Stimulated activated naive CD8-positive, alpha-beta T cell treated with anti-CD3 and anti-CD28 coated beads, Interleukin-15, Interleukin-2, amounts not matched to agents 100 U/mL and 50 U/mL, for 24 hours (primary cell): ENCODE measurements at regions not wholly inside any gene's neighbourhood (a gene's known extent, or its start where the extent isn't known, plus 50 kb on each side); places are given as distances from the start of the nearest gene placed in this dataset.

Experiments
- ATAC-seq: fragments of 150-1000 bp; cut with Tn5 transposase; one replicate; pipeline ENCODE4 v1.10.0; 2021
- DNase-seq: peaks from one replicate; pipeline ENCODE4 v3.0.0; 2021

GRCh38 chr2:181243319-181243718 is 213.9 kb upstream of the ITGA4 start:
- DNase-seq (no peak), ATAC-seq (no peak)

- no peak for DNase-seq
- ATAC-seq, result no peak
Measured at GRCh38 chr2:181250691-181251090, 206.5 kb upstream of the ITGA4 start.

- DNase-seq (no peak), ATAC-seq (no peak)
Measured at GRCh38 chr2:181252262-181253148, 204.7 kb upstream of the ITGA4 start.

GRCh38 chr2:181253438-181253837 is 203.7 kb upstream of the ITGA4 start:
- no peak for ATAC-seq

GRCh38 chr2:181255651-181256050 is 201.5 kb upstream of the ITGA4 start:
- DNase-seq, result no peak
- ATAC-seq, result no peak

More at GRCh38 chr2:181253438-181253837, 203.7 kb upstream of the ITGA4 start:
- no peak for DNase-seq

- DNase-seq (no peak), ATAC-seq (no peak)
Measured at GRCh38 chr2:181258720-181259119, 198.5 kb upstream of the ITGA4 start.

- DNase-seq (no peak), ATAC-seq (no peak)
Measured at GRCh38 chr2:181262782-181263181, 194.4 kb upstream of the ITGA4 start.

GRCh38 chr2:181264001-181264400 is 193.2 kb upstream of the ITGA4 start:
- no peak for DNase-seq
- no peak for ATAC-seq

- no peak for ATAC-seq
- DNase-seq, result no peak
Measured at GRCh38 chr2:181264441-181264840, 192.7 kb upstream of the ITGA4 start.

- no peak for ATAC-seq
- DNase-seq, result no peak
Measured at GRCh38 chr2:181266614-181267013, 190.6 kb upstream of the ITGA4 start.

- DNase-seq (no peak), ATAC-seq (peak; percentile 19)
Measured at GRCh38 chr2:181268174-181268867, 188.9 kb upstream of the ITGA4 start.

GRCh38 chr2:181273986-181274385 is 183.2 kb upstream of the ITGA4 start:
- no peak for DNase-seq

GRCh38 chr2:181275643-181276070 is 181.5 kb upstream of the ITGA4 start:
- no peak for DNase-seq
- peak; percentile 85 for ATAC-seq

More at GRCh38 chr2:181273986-181274385, 183.2 kb upstream of the ITGA4 start:
- ATAC-seq, result no peak

- ATAC-seq, result no peak
- no peak for DNase-seq
Measured at GRCh38 chr2:181281206-181281832, 175.9 kb upstream of the ITGA4 start.

GRCh38 chr2:181285116-181285515 is 172.1 kb upstream of the ITGA4 start:
- ATAC-seq (no peak), DNase-seq (no peak)

GRCh38 chr2:181289698-181290097 is 167.5 kb upstream of the ITGA4 start:
- no peak for ATAC-seq
- no peak for DNase-seq

GRCh38 chr2:181290182-181290581 is 167.0 kb upstream of the ITGA4 start:
- DNase-seq (no peak), ATAC-seq (peak; percentile 61)

GRCh38 chr2:181294979-181295378 is 162.2 kb upstream of the ITGA4 start:
- no peak for ATAC-seq
- DNase-seq, result no peak

- DNase-seq (no peak), ATAC-seq (peak; percentile 39)
Measured at GRCh38 chr2:181300600-181301291, 156.4 kb upstream of the ITGA4 start.

GRCh38 chr2:181304011-181304844 is 153.0 kb upstream of the ITGA4 start:
- ATAC-seq, result no peak
- DNase-seq, result no peak
